Effector memory CD4-positive, alpha-beta T cell (primary cell): ENCODE measurements at regions not wholly inside any gene's neighbourhood (a gene's known extent, or its start where the extent isn't known, plus 50 kb on each side); places are given as distances from the start of the nearest gene placed in this dataset.

Experiments
- DNase-seq, 3 donors: peaks; one replicate each; pipeline ENCODE4 v3.0.0-alpha.2; 2020
- H3K27ac ChIP-seq: 2 replicates; pipeline ENCODE4 v1.7.0; 2013; ENCODE audit warnings: mild to moderate bottlenecking, low read length, moderate library complexity; ENCODE audit not compliant: insufficient read depth, poor library complexity, severe bottlenecking
- H3K27me3 ChIP-seq: replicated peaks from 2 replicates; pipeline ENCODE4 v1.7.0; 2013; ENCODE audit warnings: mild to moderate bottlenecking, low read length; ENCODE audit not compliant: insufficient read depth, control insufficient read depth, poor library complexity, severe bottlenecking
- H3K36me3 ChIP-seq: 2 replicates; pipeline ENCODE4 v1.7.0; 2013; ENCODE audit warnings: mild to moderate bottlenecking, low read length, moderate library complexity; ENCODE audit not compliant: control insufficient read depth, insufficient read depth
- H3K4me1 ChIP-seq: 2 replicates; pipeline ENCODE4 v1.7.0; 2013; ENCODE audit warnings: low read length, mild to moderate bottlenecking; ENCODE audit not compliant: control insufficient read depth, insufficient read depth, poor library complexity, severe bottlenecking
- H3K4me3 ChIP-seq: 2 replicates; pipeline ENCODE4 v1.7.0; 2013; ENCODE audit warnings: low read length, low read depth, mild to moderate bottlenecking; ENCODE audit not compliant: insufficient read depth, poor library complexity, severe bottlenecking
- H3K9me3 ChIP-seq: 2 replicates; pipeline ENCODE4 v1.7.0; 2013; ENCODE audit warnings: mild to moderate bottlenecking, low read length, moderate library complexity; ENCODE audit not compliant: control insufficient read depth

GRCh38 chr9:29697011-29697410 is 2123.7 kb upstream of the C9orf72 start:
- no peaks in the 10 kb centered on the region for H3K27me3 ChIP-seq
- no peaks in the 10 kb centered on the region for H3K36me3 ChIP-seq
- DNase-seq, result no peak
- H3K4me1 ChIP-seq, result no peaks in the 10 kb centered on the region
- H3K27ac ChIP-seq, result no peak overlapping the region
- H3K9me3 ChIP-seq, result no peaks in the 10 kb centered on the region
- no peak overlapping the region for H3K4me3 ChIP-seq

GRCh38 chr9:29701559-29701958 is 2128.3 kb upstream of the C9orf72 start:
- Histone ChIP-seq H3K4me1 (no peaks in the 10 kb centered on the region), H3K9me3 (no peaks in the 10 kb centered on the region), H3K4me3 (no peak overlapping the region), H3K36me3 (no peaks in the 10 kb centered on the region), H3K27ac (no peak overlapping the region), H3K27me3 (no peaks in the 10 kb centered on the region)
- no peak for DNase-seq

- H3K27ac ChIP-seq, result no peak overlapping the region
- no peaks in the 10 kb centered on the region for H3K9me3 ChIP-seq
- no peaks in the 10 kb centered on the region for H3K4me1 ChIP-seq
- DNase-seq, result no peak
- H3K27me3 ChIP-seq, result no peaks in the 10 kb centered on the region
- H3K4me3 ChIP-seq, result no peak overlapping the region
- H3K36me3 ChIP-seq, result no peaks in the 10 kb centered on the region
Measured at GRCh38 chr9:29701971-29702370, 2128.7 kb upstream of the C9orf72 start.

- Histone ChIP-seq H3K27me3 (no peaks in the 10 kb centered on the region), H3K27ac (no peak overlapping the region), H3K4me3 (no peak overlapping the region), H3K9me3 (no peaks in the 10 kb centered on the region), H3K4me1 (no peaks in the 10 kb centered on the region), H3K36me3 (no peaks in the 10 kb centered on the region)
- no peak for DNase-seq
Measured at GRCh38 chr9:29714860-29715259, 2141.6 kb upstream of the C9orf72 start.

- no peak overlapping the region for H3K27ac ChIP-seq
- no peaks in the 10 kb centered on the region for H3K4me1 ChIP-seq
- H3K36me3 ChIP-seq, result no peaks in the 10 kb centered on the region
- H3K27me3 ChIP-seq, result no peaks in the 10 kb centered on the region
- H3K9me3 ChIP-seq, result no peaks in the 10 kb centered on the region
- H3K4me3 ChIP-seq, result no peak overlapping the region
- no peak for DNase-seq
Measured at GRCh38 chr9:29717631-29718030, 2144.3 kb upstream of the C9orf72 start.

GRCh38 chr9:29730163-29730562 is 2156.9 kb upstream of the C9orf72 start:
- DNase-seq, result no peak
- H3K4me1 ChIP-seq, result no peaks in the 10 kb centered on the region
- no peak overlapping the region for H3K4me3 ChIP-seq
- H3K27me3 ChIP-seq, result no peaks in the 10 kb centered on the region
- H3K9me3 ChIP-seq, result no peaks in the 10 kb centered on the region
- H3K27ac ChIP-seq, result no peak overlapping the region
- H3K36me3 ChIP-seq, result no peaks in the 10 kb centered on the region

GRCh38 chr9:29740518-29740917 is 2167.2 kb upstream of the C9orf72 start:
- no peaks in the 10 kb centered on the region for H3K4me1 ChIP-seq
- no peak overlapping the region for H3K27ac ChIP-seq
- no peaks in the 10 kb centered on the region for H3K27me3 ChIP-seq
- H3K4me3 ChIP-seq, result no peak overlapping the region
- no peaks in the 10 kb centered on the region for H3K9me3 ChIP-seq
- no peaks in the 10 kb centered on the region for H3K36me3 ChIP-seq
- no peak for DNase-seq

GRCh38 chr9:29741169-29741568 is 2167.9 kb upstream of the C9orf72 start:
- Histone ChIP-seq H3K27me3 (no peaks in the 10 kb centered on the region), H3K36me3 (no peaks in the 10 kb centered on the region), H3K27ac (no peak overlapping the region), H3K4me3 (no peak overlapping the region), H3K9me3 (no peaks in the 10 kb centered on the region), H3K4me1 (no peaks in the 10 kb centered on the region)
- DNase-seq, result no peak

GRCh38 chr9:29750062-29750461 is 2176.8 kb upstream of the C9orf72 start:
- no peaks in the 10 kb centered on the region for H3K9me3 ChIP-seq
- no peak for DNase-seq
- H3K4me3 ChIP-seq, result no peak overlapping the region
- H3K27me3 ChIP-seq, result no peaks in the 10 kb centered on the region
- no peak overlapping the region for H3K27ac ChIP-seq
- no peaks in the 10 kb centered on the region for H3K36me3 ChIP-seq
- no peaks in the 10 kb centered on the region for H3K4me1 ChIP-seq

- H3K36me3 ChIP-seq, result no peaks in the 10 kb centered on the region
- no peaks in the 10 kb centered on the region for H3K4me1 ChIP-seq
- no peak overlapping the region for H3K27ac ChIP-seq
- no peaks in the 10 kb centered on the region for H3K9me3 ChIP-seq
- DNase-seq, result no peak
- H3K4me3 ChIP-seq, result no peak overlapping the region
- no peaks in the 10 kb centered on the region for H3K27me3 ChIP-seq
Measured at GRCh38 chr9:29751226-29751625, 2177.9 kb upstream of the C9orf72 start.

- Histone ChIP-seq H3K9me3 (no peaks in the 10 kb centered on the region), H3K27ac (no peak overlapping the region), H3K4me3 (no peak overlapping the region), H3K36me3 (no peaks in the 10 kb centered on the region), H3K27me3 (no peaks in the 10 kb centered on the region), H3K4me1 (no peaks in the 10 kb centered on the region)
- no peak for DNase-seq
Measured at GRCh38 chr9:29753638-29754037, 2180.4 kb upstream of the C9orf72 start.
